ENCODE measurements at regions not wholly inside any gene's neighbourhood (a gene's known extent, or its start where the extent isn't known, plus 50 kb on each side); places are given as distances from the start of the nearest gene placed in this dataset.

GRCh38 chr4:111303806-111304205, 680.9 kb upstream of the PITX2 start:
- H3K36me3 ChIP-seq (ENCODE audit: control insufficient read depth in 2 of 2, extremely low read depth in 1 of 2, insufficient read depth in 2 of 2, low read length in 2 of 2), result no peaks in the 10 kb centered on the region
- no peak overlapping the region for H3K9ac ChIP-seq (replicated peaks; ENCODE audit: extremely low read depth, insufficient read depth, low read length)
- H3K9me3 ChIP-seq (replicated peaks; ENCODE audit: control insufficient read depth, insufficient read depth, low read length), result no peaks in the 10 kb centered on the region
- H3K4me1 ChIP-seq (ENCODE audit: control insufficient read depth, extremely low read depth, insufficient read depth, low read length), result no peaks in the 10 kb centered on the region
- no peak overlapping the region for H2AFZ ChIP-seq (ENCODE audit: low read depth, low read length)
- no peak overlapping the region for H3K4me2 ChIP-seq (ENCODE audit: insufficient read depth, low read length)
- no peaks in the 10 kb centered on the region for H3K79me2 ChIP-seq (ENCODE audit: control insufficient read depth, insufficient read depth, low read length)
- TF ChIP-seq FOS (IDR thresholded peaks at IDR 0.05; ENCODE audit: borderline replicate concordance, insufficient read depth, low read length) (no peak), POLR2AphosphoS5 (IDR thresholded peaks at IDR 0.05; ENCODE audit: insufficient read depth, low read depth, low read length) (no peak), JUN (IDR thresholded peaks at IDR 0.05; ENCODE audit: borderline replicate concordance, insufficient read depth, insufficient read length, low read depth) (no peak), MYC (IDR thresholded peaks at IDR 0.05; ENCODE audit: low read depth, low read length) (no peak), CTCF (IDR thresholded peaks at IDR 0.05; ENCODE audit: extremely low read depth in 1 of 2, insufficient read depth in 1 of 2, low read depth in 1 of 2, low read length in 2 of 2) (no peak), EZH2 (IDR thresholded peaks at IDR 0.05; ENCODE audit: borderline replicate concordance, low read depth, low read length, severe bottlenecking) (no peak), POLR2A (IDR thresholded peaks at IDR 0.05; ENCODE audit: low read depth, low read length) (no peak), GATA2 (IDR thresholded peaks at IDR 0.05; ENCODE audit: insufficient read depth, insufficient read length, low read depth, low read length) (no peak)
- TF ChIP-seq, protein P1, sequence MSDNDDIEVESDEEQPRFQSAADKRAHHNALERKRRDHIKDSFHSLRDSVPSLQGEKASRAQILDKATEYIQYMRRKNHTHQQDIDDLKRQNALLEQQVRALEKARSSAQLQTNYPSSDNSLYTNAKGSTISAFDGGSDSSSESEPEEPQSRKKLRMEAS (IDR thresholded peaks at IDR 0.05; ENCODE audit: insufficient read depth, insufficient read length), result no peak
- no peak overlapping the region for H3K4me3 ChIP-seq (replicated peaks in 1 of 3; ENCODE audit: insufficient read depth in 1 of 3, low read depth in 1 of 3, low read length in 3 of 3)
- FAIRE-seq (no peak), DNase-seq (ENCODE audit: low read depth, low spot score) (no peak)
- H3K27ac ChIP-seq (ENCODE audit: insufficient read depth, low read depth, low read length), result no peak overlapping the region
- POLR2A ChIA-PET, result no interaction called here
- dilution Hi-C loops (cut with MboI; ENCODE audit: extremely low pct_ligation_motif_present, low sequenced_read_pairs), result no loop called here
- CTCF ChIA-PET, result interaction anchor here (0.6 kb wide), 1 partner anchor 328 kb away, joined by 3 read pairs; no protein-coding TSS in a partner anchor
- H4K20me1 ChIP-seq (replicated peaks; ENCODE audit: control insufficient read depth, extremely low read depth, insufficient read depth, low read length), result no peaks in the 10 kb centered on the region
- no peaks in the 10 kb centered on the region for H3K27me3 ChIP-seq (ENCODE audit: control insufficient read depth in 2 of 2, insufficient read depth in 2 of 2, low read length in 2 of 2)
- intact Hi-C loops (cut with micrococcal nuclease), result no loop called here
- BruUV-seq (replicated peaks), result no TSS peak
- no peaks in the 10 kb centered on the region for H3K9me1 ChIP-seq (replicated peaks; ENCODE audit: control insufficient read depth, extremely low read depth, insufficient read depth, low read length)

Measured in endothelial cell of umbilical vein (primary cell).